ENCODE measurements at regions not wholly inside any gene's neighbourhood (a gene's known extent, or its start where the extent isn't known, plus 50 kb on each side); places are given as distances from the start of the nearest gene placed in this dataset.

GRCh38 chr7:46213154-46213537 is 292.1 kb upstream of the IGFBP3 start:
- H3K79me2 ChIP-seq (ENCODE audit: control insufficient read depth, insufficient read depth, low read length): no peaks in the 10 kb centered on the region
- no peak overlapping the region for H3K9ac ChIP-seq (ENCODE audit: low read length)
- H3K27me3 Mint-ChIP-seq: no peaks in the 10 kb centered on the region
- ChIA-PET CTCF (no interaction called here), POLR2A (no interaction called here)
- intact Hi-C loops (cut with micrococcal nuclease): no loop called here
- no peaks in the 10 kb centered on the region for H3K4me1 Mint-ChIP-seq
- H3K9me3 Mint-ChIP-seq (ENCODE audit: insufficient read depth): no peaks in the 10 kb centered on the region
- H3K27me3 ChIP-seq (replicated peaks in 1 of 4; ENCODE audit: control extremely low read depth in 1 of 4, control insufficient read depth in 3 of 4, insufficient read depth in 4 of 4, low read length in 3 of 4): no peaks in the 10 kb centered on the region
- no peaks in the 10 kb centered on the region for H3K4me1 ChIP-seq (ENCODE audit: control insufficient read depth in 2 of 2, insufficient read depth in 2 of 2, low read length in 2 of 2)
- TF ChIP-seq CTCF (IDR thresholded peaks at IDR 0.05) (no peak), EZH2 (IDR thresholded peaks at IDR 0.05; ENCODE audit: borderline replicate concordance, insufficient read depth, low read depth, low read length, poor library complexity, severe bottlenecking) (no peak)
- H3K36me3 ChIP-seq (replicated peaks in 1 of 2; ENCODE audit: control extremely low read depth in 1 of 2, control insufficient read depth in 1 of 2, extremely low read depth in 1 of 2, insufficient read depth in 2 of 2, low read length in 1 of 2): no peaks in the 10 kb centered on the region
- 68% methylated on average over 2 of the region's 2 CpGs for WGBS (ENCODE audit: insufficient coverage)
- no peak overlapping the region for H3K4me3 ChIP-seq (ENCODE audit: control extremely low read depth in 1 of 5, extremely low read depth in 1 of 5, insufficient read depth in 1 of 5, low read depth in 2 of 5, low read length in 4 of 5)
- no peak overlapping the region for H3K27ac ChIP-seq (ENCODE audit: low read length in 2 of 2)
- H3K4me3 Mint-ChIP-seq: no peak overlapping the region
- no peak for ATAC-seq (ENCODE audit: low read depth)
- H3K4me2 ChIP-seq (replicated peaks; ENCODE audit: low read depth, low read length, poor library complexity, severe bottlenecking): no peak overlapping the region
- DNase-seq: no peak
- H2AFZ ChIP-seq (ENCODE audit: insufficient read depth, low read depth, low read length, poor library complexity, severe bottlenecking): no peak overlapping the region
- H3K27ac Mint-ChIP-seq: no peak overlapping the region
- no peaks in the 10 kb centered on the region for H3K9me3 ChIP-seq (ENCODE audit: control extremely low read depth in 1 of 3, control insufficient read depth in 2 of 3, insufficient read depth in 1 of 3, low read length in 2 of 3)
- no peaks in the 10 kb centered on the region for H4K20me1 ChIP-seq (ENCODE audit: control insufficient read depth, insufficient read depth, low read length, poor library complexity, severe bottlenecking)

- Histone ChIP-seq H3K4me3 (ENCODE audit: control extremely low read depth in 1 of 5, extremely low read depth in 1 of 5, insufficient read depth in 1 of 5, low read depth in 2 of 5, low read length in 4 of 5) (no peak overlapping the region), H3K36me3 (replicated peaks in 1 of 2; ENCODE audit: control extremely low read depth in 1 of 2, control insufficient read depth in 1 of 2, extremely low read depth in 1 of 2, insufficient read depth in 2 of 2, low read length in 1 of 2) (no peaks in the 10 kb centered on the region), H3K4me1 (ENCODE audit: control insufficient read depth in 2 of 2, insufficient read depth in 2 of 2, low read length in 2 of 2) (no peaks in the 10 kb centered on the region), H3K4me2 (replicated peaks; ENCODE audit: low read depth, low read length, poor library complexity, severe bottlenecking) (no peak overlapping the region), H3K27ac (ENCODE audit: low read length in 2 of 2) (no peak overlapping the region), H2AFZ (ENCODE audit: insufficient read depth, low read depth, low read length, poor library complexity, severe bottlenecking) (no peak overlapping the region), H3K79me2 (ENCODE audit: control insufficient read depth, insufficient read depth, low read length) (no peaks in the 10 kb centered on the region), H3K9ac (ENCODE audit: low read length) (no peak overlapping the region), H3K9me3 (ENCODE audit: control extremely low read depth in 1 of 3, control insufficient read depth in 2 of 3, insufficient read depth in 1 of 3, low read length in 2 of 3) (no peaks in the 10 kb centered on the region), H4K20me1 (ENCODE audit: control insufficient read depth, insufficient read depth, low read length, poor library complexity, severe bottlenecking) (no peaks in the 10 kb centered on the region), H3K27me3 (replicated peaks in 1 of 4; ENCODE audit: control extremely low read depth in 1 of 4, control insufficient read depth in 3 of 4, insufficient read depth in 4 of 4, low read length in 3 of 4) (no peaks in the 10 kb centered on the region)
- no peak overlapping the region for H3K27ac Mint-ChIP-seq
- CTCF ChIA-PET: no interaction called here
- no peak for ATAC-seq (ENCODE audit: low read depth)
- intact Hi-C loops (cut with micrococcal nuclease): no loop called here
- H3K27me3 Mint-ChIP-seq: no peaks in the 10 kb centered on the region
- TF ChIP-seq CTCF (IDR thresholded peaks at IDR 0.05) (no peak), EZH2 (IDR thresholded peaks at IDR 0.05; ENCODE audit: borderline replicate concordance, insufficient read depth, low read depth, low read length, poor library complexity, severe bottlenecking) (no peak)
- H3K9me3 Mint-ChIP-seq (ENCODE audit: insufficient read depth): no peaks in the 10 kb centered on the region
- DNase-seq: no peak
- POLR2A ChIA-PET: no interaction called here
- WGBS (ENCODE audit: insufficient coverage): 74% methylated on average over 7 of the region's 8 CpGs
- no peak overlapping the region for H3K4me3 Mint-ChIP-seq
- H3K4me1 Mint-ChIP-seq: no peaks in the 10 kb centered on the region
These were observed 291.5 kb upstream of the IGFBP3 start for GRCh38 chr7:46212425-46213153.
